Anterior cingulate cortex (tissue), 58 donors: ENCODE measurements at regions not wholly inside any gene's neighbourhood (a gene's known extent, or its start where the extent isn't known, plus 50 kb on each side); places are given as distances from the start of the nearest gene placed in this dataset.
A peak's percentile ranks its signal among the peaks of the same experiment; 100 is the strongest.

Experiments
- DNase-seq, 58 donors: peaks; one replicate each; lab custom pipeline; 2025; lab: John Stamatoyannopoulos, UW

GRCh38 chr6:145023116-145023726 lies 712.1 kb downstream of the EPM2A start:
- no peak for DNase-seq

GRCh38 chr6:145025488-145025887 lies 709.8 kb downstream of the EPM2A start:
- no peak for DNase-seq

- DNase-seq = no peak
These were observed 709.0 kb downstream of the EPM2A start for GRCh38 chr6:145026267-145026679.

GRCh38 chr6:145028144-145028818 lies 707.0 kb downstream of the EPM2A start:
- peak in 1 of 58 donors; percentile 3 for DNase-seq

GRCh38 chr6:145031001-145031400 lies 704.3 kb downstream of the EPM2A start:
- DNase-seq = no peak

GRCh38 chr6:145031962-145032361 lies 703.4 kb downstream of the EPM2A start:
- DNase-seq = no peak

- DNase-seq = no peak
These were observed 702.7 kb downstream of the EPM2A start for GRCh38 chr6:145032562-145033145.

GRCh38 chr6:145034664-145035063 lies 700.7 kb downstream of the EPM2A start:
- no peak for DNase-seq

- DNase-seq = no peak
These were observed 699.1 kb downstream of the EPM2A start for GRCh38 chr6:145036236-145036635.

GRCh38 chr6:145036848-145037567 lies 698.3 kb downstream of the EPM2A start:
- DNase-seq = no peak

GRCh38 chr6:145042559-145042958 lies 692.8 kb downstream of the EPM2A start:
- DNase-seq = no peak

GRCh38 chr6:145043926-145044500 lies 691.3 kb downstream of the EPM2A start:
- DNase-seq = no peak

GRCh38 chr6:145044641-145045246 lies 690.6 kb downstream of the EPM2A start:
- no peak for DNase-seq

GRCh38 chr6:145045582-145045981 lies 689.7 kb downstream of the EPM2A start:
- no peak for DNase-seq

GRCh38 chr6:145047891-145048290 lies 687.4 kb downstream of the EPM2A start:
- no peak for DNase-seq

GRCh38 chr6:145051661-145052060 lies 683.7 kb downstream of the EPM2A start:
- DNase-seq = peak in 3 of 58 donors; percentile 1 to 21 (median 8)

GRCh38 chr6:145055567-145055966 lies 679.8 kb downstream of the EPM2A start:
- DNase-seq = no peak

GRCh38 chr6:145060714-145061113 lies 674.6 kb downstream of the EPM2A start:
- no peak for DNase-seq

- no peak for DNase-seq
These were observed 672.2 kb downstream of the EPM2A start for GRCh38 chr6:145063091-145063490.

GRCh38 chr6:145067430-145067829 lies 667.9 kb downstream of the EPM2A start:
- DNase-seq = no peak

- DNase-seq = no peak
These were observed 666.7 kb downstream of the EPM2A start for GRCh38 chr6:145068577-145068976.
